Suprapubic skin (tissue), 4 donors: ENCODE measurements at regions not wholly inside any gene's neighbourhood (a gene's known extent, or its start where the extent isn't known, plus 50 kb on each side); places are given as distances from the start of the nearest gene placed in this dataset.

ENCODE experiments used
- CTCF ChIP-seq, 2 donors: fragments of 200-600 bp in 1 of 2; fragments of 450-650 bp in 1 of 2; sonication (generic) in 1 of 2; IDR thresholded peaks; one replicate each; pipeline ENCODE4 v1.5.1; 2016 to 2019; ENCODE audit warnings: antibody characterized with exemption in 2 of 2, mild to moderate bottlenecking in 1 of 2, moderate library complexity in 1 of 2
- POLR2A ChIP-seq, 2 donors: fragments of 450-650 bp; IDR thresholded peaks; one replicate each; pipeline ENCODE4 v1.6.1; 2017; ENCODE audit warnings: antibody characterized with exemption in 2 of 2, mild to moderate bottlenecking in 2 of 2, moderate library complexity in 2 of 2
- POLR2AphosphoS5 ChIP-seq, 3 donors: sonication (generic); formaldehyde crosslinking; IDR thresholded peaks; one replicate each; pipeline ENCODE4 v1.6.1; 2017; ENCODE audit warnings: antibody characterized with exemption in 3 of 3

GRCh38 chr4:19402581-19403065, 849.1 kb upstream of the SLIT2 start:
- TF ChIP-seq CTCF (IDR thresholded peaks at IDR 0.05), result no peak
- TF ChIP-seq POLR2A (IDR thresholded peaks at IDR 0.05), result no peak
- TF ChIP-seq POLR2AphosphoS5 (IDR thresholded peaks at IDR 0.05), result no peak
